Smooth muscle cell (in vitro differentiated cells): ENCODE measurements at regions not wholly inside any gene's neighbourhood (a gene's known extent, or its start where the extent isn't known, plus 50 kb on each side); places are given as distances from the start of the nearest gene placed in this dataset.

ENCODE experiments used
- DNase-seq: peaks from one replicate; lab custom pipeline; 2025; ENCODE audit not compliant: unreplicated experiment; lab: John Stamatoyannopoulos, UW
- H2AFZ ChIP-seq: fragments of 200-600 bp; sonication (generic); 2 replicates; pipeline ENCODE4 v1.6.0; 2016; ENCODE audit warnings: antibody characterized with exemption, low read depth, mild to moderate bottlenecking
- H3F3A ChIP-seq: fragments of 200-600 bp; sonication (generic); 2 replicates; pipeline ENCODE4 v1.6.0; 2017; ENCODE audit warnings: antibody characterized with exemption, low read depth
- H3K27ac ChIP-seq: fragments of 200-600 bp; sonication (generic); 2 replicates; pipeline ENCODE4 v1.5.1; 2016; ENCODE audit warnings: low read depth, mild to moderate bottlenecking
- H3K27me3 ChIP-seq: fragments of 200-600 bp; sonication (generic); 2 replicates; pipeline ENCODE4 v1.6.1; 2016; ENCODE audit warnings: low read depth, mild to moderate bottlenecking
- H3K36me3 ChIP-seq: fragments of 200-600 bp; sonication (generic); 2 replicates; pipeline ENCODE4 v1.5.1; 2016; ENCODE audit warnings: low read depth
- H3K4me1 ChIP-seq: fragments of 200-600 bp; sonication (generic); 2 replicates; pipeline ENCODE4 v1.5.1; 2016; ENCODE audit warnings: low read depth
- H3K4me2 ChIP-seq: fragments of 200-600 bp; sonication (generic); 2 replicates; pipeline ENCODE4 v1.6.0; 2016; ENCODE audit warnings: mild to moderate bottlenecking
- H3K4me3 ChIP-seq: fragments of 200-600 bp; sonication (generic); 2 replicates; pipeline ENCODE4 v1.5.1; 2016; ENCODE audit warnings: mild to moderate bottlenecking
- H3K79me2 ChIP-seq: fragments of 200-600 bp; sonication (generic); 2 replicates; pipeline ENCODE4 v1.6.0; 2016; ENCODE audit warnings: low read depth, mild to moderate bottlenecking
- H3K9ac ChIP-seq: fragments of 200-600 bp; sonication (generic); 2 replicates; pipeline ENCODE4 v1.6.0; 2016; ENCODE audit warnings: low read depth
- H3K9me3 ChIP-seq: fragments of 200-600 bp; sonication (generic); replicated peaks from 2 replicates; pipeline ENCODE4 v1.5.1; 2016; ENCODE audit warnings: low read depth
- H4K20me1 ChIP-seq: fragments of 200-600 bp; sonication (generic); 2 replicates; pipeline ENCODE4 v1.6.0; 2016; ENCODE audit warnings: low read depth
- WGBS: methylation state at CpG from one replicate; pipeline ENCODE4 v1.1.7; 2016; ENCODE audit warnings: low lambda C conversion rate; 5-methylcytosine and 5-hydroxymethylcytosine counted together
- TF ChIP-seq, protein P1 (sequence below): fragments of 200-600 bp; sonication (generic); IDR thresholded peaks from 2 replicates; pipeline ENCODE4 v1.5.1; 2017; ENCODE audit warnings: borderline replicate concordance, mild to moderate bottlenecking, antibody characterized with exemption; ENCODE audit not compliant: insufficient read depth, poor library complexity, severe bottlenecking

- Histone ChIP-seq H3K79me2 (no peaks in the 10 kb centered on the region), H3K9ac (no peak overlapping the region), H2AFZ (no peak overlapping the region), H3F3A (no peaks in the 10 kb centered on the region), H3K27me3 (peaks cover 68% of the 10 kb centered on the region), H3K4me3 (no peak overlapping the region), H3K4me2 (no peak overlapping the region), H3K27ac (no peak overlapping the region), H3K9me3 (no peaks in the 10 kb centered on the region), H3K36me3 (no peaks in the 10 kb centered on the region), H4K20me1 (no peaks in the 10 kb centered on the region), H3K4me1 (peaks cover 39% of the 10 kb centered on the region)
- TF ChIP-seq, protein P1, sequence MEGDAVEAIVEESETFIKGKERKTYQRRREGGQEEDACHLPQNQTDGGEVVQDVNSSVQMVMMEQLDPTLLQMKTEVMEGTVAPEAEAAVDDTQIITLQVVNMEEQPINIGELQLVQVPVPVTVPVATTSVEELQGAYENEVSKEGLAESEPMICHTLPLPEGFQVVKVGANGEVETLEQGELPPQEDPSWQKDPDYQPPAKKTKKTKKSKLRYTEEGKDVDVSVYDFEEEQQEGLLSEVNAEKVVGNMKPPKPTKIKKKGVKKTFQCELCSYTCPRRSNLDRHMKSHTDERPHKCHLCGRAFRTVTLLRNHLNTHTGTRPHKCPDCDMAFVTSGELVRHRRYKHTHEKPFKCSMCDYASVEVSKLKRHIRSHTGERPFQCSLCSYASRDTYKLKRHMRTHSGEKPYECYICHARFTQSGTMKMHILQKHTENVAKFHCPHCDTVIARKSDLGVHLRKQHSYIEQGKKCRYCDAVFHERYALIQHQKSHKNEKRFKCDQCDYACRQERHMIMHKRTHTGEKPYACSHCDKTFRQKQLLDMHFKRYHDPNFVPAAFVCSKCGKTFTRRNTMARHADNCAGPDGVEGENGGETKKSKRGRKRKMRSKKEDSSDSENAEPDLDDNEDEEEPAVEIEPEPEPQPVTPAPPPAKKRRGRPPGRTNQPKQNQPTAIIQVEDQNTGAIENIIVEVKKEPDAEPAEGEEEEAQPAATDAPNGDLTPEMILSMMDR: no peak
- no peak for DNase-seq
- 47% methylated on average over 15 of the region's 15 CpGs for WGBS
Observed at GRCh38 chr5:50964746-50965653, 298.6 kb downstream of the PARP8 start.

- no peak overlapping the region for H3K27ac ChIP-seq
- no peaks in the 10 kb centered on the region for H3K36me3 ChIP-seq
- no peaks in the 10 kb centered on the region for H4K20me1 ChIP-seq
- DNase-seq: no peak
- no peaks in the 10 kb centered on the region for H3K9me3 ChIP-seq
- no peak overlapping the region for H2AFZ ChIP-seq
- peaks cover 76% of the 10 kb centered on the region for H3K27me3 ChIP-seq
- H3F3A ChIP-seq: no peaks in the 10 kb centered on the region
- H3K4me1 ChIP-seq: peaks cover 39% of the 10 kb centered on the region
- H3K9ac ChIP-seq: no peak overlapping the region
- H3K4me3 ChIP-seq: peak overlapping the region; percentile 40
- peak overlapping the region; percentile 85 for H3K4me2 ChIP-seq
- 20% methylated on average over 29 of the region's 29 CpGs for WGBS
- TF ChIP-seq, protein P1: no peak
- no peaks in the 10 kb centered on the region for H3K79me2 ChIP-seq
Observed at GRCh38 chr5:50965654-50966375, 299.4 kb downstream of the PARP8 start.

- H2AFZ ChIP-seq: no peak overlapping the region
- no peaks in the 10 kb centered on the region for H4K20me1 ChIP-seq
- no peak for DNase-seq
Observed at GRCh38 chr5:50967009-50967562, 300.6 kb downstream of the PARP8 start.

More at GRCh38 chr5:50967009-50967562, 300.6 kb downstream of the PARP8 start:
- H3K4me2 ChIP-seq: peak overlapping the region; percentile 85
- no peaks in the 10 kb centered on the region for H3K9me3 ChIP-seq
- peaks cover 39% of the 10 kb centered on the region for H3K4me1 ChIP-seq
- H3K27ac ChIP-seq: no peak overlapping the region
- TF ChIP-seq, protein P1: no peak
- H3K4me3 ChIP-seq: peak overlapping the region; percentile 40
- no peak overlapping the region for H3K9ac ChIP-seq
- no peaks in the 10 kb centered on the region for H3F3A ChIP-seq
- 5% methylated on average over 12 of the region's 12 CpGs for WGBS
- no peaks in the 10 kb centered on the region for H3K36me3 ChIP-seq
- H3K27me3 ChIP-seq: peaks cover 88% of the 10 kb centered on the region
- no peaks in the 10 kb centered on the region for H3K79me2 ChIP-seq
